ENCODE measurements at regions not wholly inside any gene's neighbourhood (a gene's known extent, or its start where the extent isn't known, plus 50 kb on each side); places are given as distances from the start of the nearest gene placed in this dataset.

DNA sequence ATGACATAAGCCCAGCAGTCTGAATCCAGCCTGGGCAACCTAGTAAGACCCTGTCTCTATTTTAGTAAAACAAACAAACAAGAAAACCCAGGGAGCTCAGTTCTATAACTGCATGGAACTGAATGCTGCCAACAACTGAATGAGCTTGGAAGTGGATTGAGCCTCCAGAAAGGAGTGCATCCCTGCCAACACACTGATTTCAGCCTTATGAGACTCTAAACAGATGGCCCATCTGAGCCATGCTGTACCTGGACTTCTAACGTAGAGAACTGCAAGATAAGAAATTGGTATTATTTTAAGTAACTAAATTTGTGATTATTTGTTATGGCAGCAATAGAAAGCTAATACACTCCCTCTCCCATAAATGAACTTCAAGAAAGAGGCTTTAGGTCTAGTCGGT is 150.4 kb upstream of the RAI14 start:
- DNase-seq: peak in 1 of 14 donors; percentile 67

DNA sequence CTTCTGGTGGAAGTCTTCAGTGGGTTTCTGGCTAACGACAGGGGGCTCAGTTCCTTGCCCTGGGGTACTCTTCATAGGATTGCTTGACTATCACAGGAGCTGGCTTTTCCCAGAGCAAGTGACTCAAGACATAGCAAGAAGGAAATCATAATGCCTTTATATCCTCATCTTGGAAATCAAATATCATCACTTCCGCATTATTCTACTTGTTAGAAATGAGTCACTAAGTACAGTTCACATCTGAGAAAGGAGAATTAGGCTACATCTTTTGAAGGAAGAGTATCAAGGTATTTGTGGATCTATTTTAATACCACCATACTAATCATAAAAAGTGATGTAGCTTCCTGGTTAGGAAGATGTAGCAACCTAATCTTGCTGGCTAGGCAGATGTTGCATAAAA is 148.2 kb upstream of the RAI14 start:
- DNase-seq: no peak

DNA sequence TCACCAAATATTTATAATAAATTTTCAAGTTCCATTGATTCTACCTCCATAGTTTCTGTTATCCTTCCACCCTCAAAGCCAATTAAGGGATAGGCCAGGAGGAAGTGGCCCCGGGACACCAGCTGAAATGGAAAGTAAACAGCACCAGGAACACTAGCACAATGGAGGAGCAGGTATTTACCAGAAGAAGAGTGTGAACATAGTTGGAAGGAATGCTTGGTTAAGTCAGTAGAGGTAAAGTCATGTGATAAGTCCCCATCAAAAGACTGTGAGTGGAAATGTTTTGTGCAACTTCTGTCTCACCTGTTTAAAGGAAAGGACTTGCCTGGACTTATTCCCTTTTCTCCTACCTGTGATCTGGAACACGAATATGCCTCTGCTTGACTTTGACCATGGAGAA is 146.7 kb upstream of the RAI14 start:
- no peak for DNase-seq

DNA sequence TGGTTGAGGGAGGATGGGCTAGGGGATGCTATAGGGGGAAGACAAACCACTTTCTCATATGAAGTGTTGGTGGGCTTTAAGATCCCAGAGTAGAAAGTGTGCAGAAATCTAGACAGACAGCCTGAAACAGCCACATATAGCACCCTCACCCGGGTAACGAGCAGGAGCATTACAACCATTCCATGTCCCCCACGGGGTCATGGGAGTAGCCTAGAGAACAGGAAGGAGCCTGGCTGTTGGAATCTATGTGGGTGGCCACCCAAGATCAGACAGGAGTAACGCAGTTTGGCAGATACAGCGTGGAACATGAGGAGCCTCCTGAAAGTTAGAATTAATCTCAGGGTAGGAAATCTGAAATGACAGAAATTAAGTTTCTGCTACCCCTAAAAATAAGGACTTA is 146.1 kb upstream of the RAI14 start:
- no peak for DNase-seq

DNA sequence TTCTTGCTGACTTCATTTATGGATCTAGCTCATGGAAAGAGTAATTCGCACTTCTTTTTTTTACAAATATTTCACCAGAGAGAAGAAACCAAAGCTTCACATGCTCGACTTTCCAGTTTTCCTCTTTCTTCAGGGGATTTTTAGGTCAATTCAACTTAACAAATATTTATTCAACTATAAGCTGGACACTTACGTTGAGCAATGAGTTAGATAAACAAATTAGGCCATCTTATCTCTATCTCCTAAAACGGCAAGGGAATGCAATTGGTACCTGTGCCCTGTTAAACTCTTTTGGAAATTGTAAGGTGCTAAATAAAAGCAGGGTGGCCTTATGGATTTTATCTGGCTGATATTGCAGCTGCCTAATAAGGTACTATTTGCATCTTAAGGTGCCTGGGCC is 145.1 kb upstream of the RAI14 start:
- DNase-seq: no peak

DNA sequence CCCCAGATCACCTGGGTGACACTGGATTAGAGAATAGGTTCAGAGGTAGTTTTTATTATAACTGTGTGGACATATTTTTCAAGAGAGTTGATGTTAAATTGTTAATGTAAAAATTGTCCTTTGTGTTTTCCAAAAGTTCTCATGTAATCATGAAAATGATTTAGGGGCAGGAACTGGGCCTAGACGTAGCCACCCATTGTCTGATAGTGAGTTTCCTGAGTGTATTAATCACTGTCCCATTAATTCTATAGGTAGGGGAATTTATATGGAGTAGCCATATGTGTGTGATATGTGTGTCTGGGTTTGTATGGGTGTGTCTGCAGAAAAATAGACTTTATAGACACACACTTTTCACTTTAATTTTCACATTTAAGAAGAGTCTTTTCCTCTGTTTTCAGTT is 144.6 kb upstream of the RAI14 start:
- DNase-seq: no peak

DNA sequence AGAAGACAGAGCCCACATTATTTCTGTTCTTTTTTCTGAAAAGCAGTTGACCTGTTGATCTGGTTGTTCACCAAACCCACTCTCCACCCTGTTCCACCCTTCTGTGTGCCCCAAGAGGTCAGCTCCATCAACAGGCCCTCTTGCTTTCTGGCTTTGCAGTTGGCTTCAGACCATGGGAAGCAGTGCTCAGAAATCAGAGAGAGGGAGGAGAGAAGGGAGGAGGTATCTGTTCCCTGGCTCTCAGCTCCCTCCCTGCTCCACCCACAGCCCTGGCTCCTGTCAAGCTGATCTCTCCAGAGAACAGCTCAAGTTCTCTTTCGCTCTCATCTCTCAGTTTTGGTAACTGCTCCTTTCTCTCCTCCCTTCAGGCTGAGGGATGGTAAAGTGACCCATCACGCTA is 144.2 kb upstream of the RAI14 start:
- DNase-seq: no peak

DNA sequence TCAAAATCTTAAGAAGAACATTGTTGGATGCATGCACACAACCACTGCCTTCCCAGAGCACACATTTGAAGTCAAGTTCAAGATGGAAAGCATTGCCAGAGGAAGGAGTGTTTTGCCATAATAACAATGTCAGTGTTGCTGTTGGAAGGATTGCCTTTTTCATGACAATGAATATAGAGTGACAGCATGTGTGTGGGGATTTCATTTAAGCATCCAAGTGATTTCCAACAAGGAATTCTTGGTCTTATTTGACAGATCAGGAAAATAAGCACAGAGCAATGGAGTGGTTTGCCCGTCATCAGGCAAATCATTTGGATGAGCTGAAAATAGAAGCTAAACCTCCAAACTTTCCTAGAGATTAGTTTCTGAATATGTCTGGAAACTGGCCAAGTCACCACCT is 140.0 kb upstream of the RAI14 start:
- no peak for DNase-seq

DNA sequence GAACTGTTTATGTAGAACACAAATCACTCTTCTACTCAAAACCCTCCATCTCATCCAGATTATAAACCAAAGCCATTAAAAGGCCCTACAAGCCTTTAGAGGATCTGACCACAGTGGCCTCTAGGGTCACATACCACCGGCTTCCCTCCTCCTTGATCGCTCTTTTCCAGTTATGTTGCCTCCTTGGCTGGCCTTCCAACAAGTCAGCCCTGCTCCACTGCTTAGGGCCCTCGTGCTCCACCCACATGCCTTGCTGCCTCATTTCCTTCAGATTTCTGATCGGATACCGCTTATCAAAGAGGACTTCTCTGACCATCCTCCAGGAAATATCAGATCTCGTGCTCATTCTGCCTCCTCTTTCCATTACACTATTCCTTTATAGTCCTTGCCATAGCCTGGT is 139.4 kb upstream of the RAI14 start:
- no peak for DNase-seq

DNA sequence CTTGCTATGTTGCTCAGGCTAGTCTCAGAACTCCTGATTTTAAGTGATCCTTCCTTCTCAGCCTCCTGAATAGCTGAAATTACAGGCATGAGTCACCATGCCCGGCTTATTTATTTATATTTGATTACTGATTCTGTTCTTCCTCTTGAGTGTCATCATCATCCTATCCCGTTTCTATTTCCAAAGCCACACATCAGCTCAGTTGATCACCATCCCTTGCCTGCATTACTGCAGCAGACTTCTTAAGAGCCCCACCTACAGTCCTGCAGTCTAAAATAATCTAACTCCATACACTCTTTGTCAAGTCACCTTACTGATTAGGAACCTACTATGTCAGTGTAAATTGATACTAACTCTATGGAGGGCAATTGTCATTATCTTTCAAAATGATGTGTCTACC is 138.9 kb upstream of the RAI14 start:
- DNase-seq: no peak

DNA sequence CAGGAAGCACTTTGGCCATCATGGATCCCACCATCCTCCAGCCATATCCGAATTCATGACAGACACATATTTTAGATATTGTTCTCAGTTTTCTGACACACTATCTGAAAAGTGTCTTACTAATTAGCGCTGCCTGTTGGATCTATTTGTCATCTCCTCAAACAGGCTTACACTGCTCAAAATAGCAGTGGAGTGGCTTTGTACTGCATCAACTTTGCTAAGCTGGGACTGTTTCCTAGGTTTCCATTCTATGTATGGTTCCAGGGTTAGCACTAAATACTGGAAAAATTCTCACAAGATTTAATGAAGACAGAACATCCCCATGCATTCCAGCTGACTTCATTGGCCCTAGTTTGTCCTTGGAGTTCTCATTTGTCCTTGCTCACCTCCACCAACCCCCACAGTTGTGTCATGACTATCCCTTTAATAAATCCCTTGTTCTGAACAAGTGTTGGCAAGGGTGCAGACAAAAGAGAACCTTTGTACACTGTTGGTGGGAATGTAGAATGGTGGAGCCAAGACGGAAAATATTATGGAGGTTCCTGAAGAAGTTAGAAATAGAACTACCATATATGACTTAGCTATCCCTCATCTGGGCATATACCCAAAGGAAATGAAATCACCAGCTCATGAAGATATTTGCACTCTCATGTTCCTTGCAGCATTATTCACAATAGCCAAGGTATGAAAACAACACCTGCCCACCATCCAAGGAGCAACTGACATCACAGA is 136.5 kb upstream of the RAI14 start:
- no peak for DNase-seq

DNA sequence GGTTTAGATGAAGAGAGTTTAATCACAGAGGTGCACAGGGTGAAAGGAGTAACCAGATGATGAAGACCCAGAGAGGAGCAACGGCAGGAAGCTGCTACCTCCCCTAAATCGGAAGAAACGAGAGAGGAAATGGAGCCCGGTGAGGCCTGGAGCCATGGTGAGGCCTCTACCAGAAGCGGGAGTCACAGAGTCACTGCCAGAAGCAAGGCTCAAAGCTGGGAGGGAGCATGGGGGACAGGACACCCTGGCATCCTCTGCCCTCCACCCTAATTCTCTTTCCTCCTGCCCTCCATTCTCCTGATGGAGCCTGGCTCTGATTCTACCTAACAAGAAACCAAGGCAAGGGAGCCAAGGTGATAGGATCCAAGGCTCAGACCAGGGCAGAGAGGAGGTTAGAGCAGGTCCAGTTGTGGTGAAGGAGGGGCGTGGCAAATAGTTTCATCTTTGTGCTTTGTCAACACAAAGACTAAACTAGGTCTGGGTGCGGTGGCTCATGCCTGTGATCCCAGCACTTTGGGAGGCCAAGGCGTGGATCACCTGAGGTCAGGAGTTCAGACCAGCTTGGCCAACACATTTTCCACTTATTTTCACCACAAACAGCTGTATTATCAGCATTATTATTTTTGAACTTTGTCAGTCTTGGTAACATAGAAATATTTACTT is 134.4 kb upstream of the RAI14 start:
- DNase-seq: no peak

DNA sequence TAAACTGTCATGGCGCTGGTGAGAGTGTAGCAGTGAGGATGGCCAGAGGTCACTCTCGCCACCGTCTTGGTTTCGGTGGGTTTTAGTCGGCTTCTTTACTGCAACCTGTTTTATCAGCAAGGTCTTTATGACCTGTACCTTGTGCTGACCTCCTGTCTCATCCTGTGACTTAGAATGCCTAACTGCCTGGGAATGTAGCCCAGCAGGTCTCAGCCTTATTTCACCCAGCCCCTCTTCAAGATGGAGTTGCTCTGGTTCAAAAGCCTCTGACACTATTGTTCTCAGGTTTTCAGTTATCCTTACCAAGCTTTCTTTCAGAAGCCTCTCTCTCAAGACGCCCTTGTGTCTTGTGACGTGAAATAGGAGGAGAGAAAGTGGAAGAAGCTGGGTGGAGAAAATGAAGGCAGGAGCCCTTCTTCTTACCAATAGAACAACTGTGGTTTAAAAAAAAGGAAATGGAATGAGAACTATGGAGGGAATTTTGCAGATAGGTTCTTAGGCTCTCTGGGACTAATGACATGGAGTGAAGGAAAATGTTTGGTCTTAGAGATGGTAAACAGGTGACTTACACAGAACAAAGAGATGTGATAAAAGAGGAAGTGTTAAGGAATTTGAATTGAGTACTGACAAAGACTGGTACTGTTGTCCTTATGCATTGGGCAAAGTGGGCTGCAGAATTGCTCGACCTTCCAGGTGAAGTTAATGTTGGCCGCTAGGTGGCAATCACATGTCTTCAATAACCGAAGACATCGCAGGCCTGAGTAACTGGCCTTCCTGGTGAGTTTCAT is 133.3 kb upstream of the RAI14 start:
- peak in 10 of 14 donors; percentile 2 to 58 (median 33) for DNase-seq

DNA sequence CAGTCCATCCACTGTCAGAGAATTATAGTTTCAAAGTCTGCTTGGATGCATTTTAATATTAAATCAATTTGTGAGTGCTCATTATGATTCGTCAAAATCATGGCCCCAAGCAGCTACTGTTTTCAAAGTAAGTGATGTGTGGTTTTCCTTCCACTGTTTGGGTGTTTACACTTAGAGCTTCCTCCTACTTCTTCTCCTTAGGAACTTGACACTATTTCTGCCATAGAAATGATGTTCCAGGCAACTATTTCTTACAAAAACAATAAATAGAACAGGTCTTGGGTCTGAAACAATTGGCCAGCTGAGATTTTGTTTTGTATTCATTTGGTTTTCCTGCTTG is 132.8 kb upstream of the RAI14 start:
- DNase-seq: peak in 1 of 14 donors; percentile 38

DNA sequence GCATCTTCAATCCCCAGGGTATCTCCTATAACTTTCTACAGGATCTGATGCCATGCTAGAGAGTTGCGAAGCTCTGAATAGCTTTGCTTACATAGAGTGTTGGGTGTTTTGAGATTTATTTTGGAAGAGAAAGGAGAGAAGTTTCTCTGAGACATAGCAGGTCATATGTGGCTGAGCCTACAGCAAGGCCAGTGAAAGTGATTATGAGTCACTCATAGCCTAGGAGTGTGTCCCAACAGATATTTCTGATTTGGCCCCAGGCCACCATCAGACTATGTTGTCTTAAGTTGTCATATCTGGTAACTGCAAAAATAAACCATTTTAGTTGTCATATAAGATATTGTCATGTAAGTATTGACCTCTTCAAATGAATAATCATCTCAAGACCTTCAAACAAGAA is 132.0 kb upstream of the RAI14 start:
- no peak for DNase-seq

DNA sequence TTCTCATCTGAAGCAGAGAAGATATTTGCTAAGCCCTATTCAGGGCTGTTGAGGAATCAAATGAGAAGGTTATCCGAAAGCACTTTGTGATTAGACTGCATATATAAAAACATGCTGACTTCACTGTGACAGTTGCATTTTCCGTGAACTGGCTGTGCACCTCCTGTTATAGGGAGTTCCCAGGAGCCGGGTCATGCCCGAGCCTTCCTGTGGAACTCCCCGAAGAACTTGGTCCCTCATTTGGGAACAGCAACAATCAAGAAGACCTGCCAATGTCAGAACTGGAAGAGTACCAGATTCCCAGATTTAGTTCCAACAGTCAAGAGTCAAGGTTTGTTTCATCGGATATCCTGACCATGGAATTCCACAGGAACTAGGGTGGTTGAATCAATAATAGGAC is 130.4 kb upstream of the RAI14 start:
- no peak for DNase-seq

DNA sequence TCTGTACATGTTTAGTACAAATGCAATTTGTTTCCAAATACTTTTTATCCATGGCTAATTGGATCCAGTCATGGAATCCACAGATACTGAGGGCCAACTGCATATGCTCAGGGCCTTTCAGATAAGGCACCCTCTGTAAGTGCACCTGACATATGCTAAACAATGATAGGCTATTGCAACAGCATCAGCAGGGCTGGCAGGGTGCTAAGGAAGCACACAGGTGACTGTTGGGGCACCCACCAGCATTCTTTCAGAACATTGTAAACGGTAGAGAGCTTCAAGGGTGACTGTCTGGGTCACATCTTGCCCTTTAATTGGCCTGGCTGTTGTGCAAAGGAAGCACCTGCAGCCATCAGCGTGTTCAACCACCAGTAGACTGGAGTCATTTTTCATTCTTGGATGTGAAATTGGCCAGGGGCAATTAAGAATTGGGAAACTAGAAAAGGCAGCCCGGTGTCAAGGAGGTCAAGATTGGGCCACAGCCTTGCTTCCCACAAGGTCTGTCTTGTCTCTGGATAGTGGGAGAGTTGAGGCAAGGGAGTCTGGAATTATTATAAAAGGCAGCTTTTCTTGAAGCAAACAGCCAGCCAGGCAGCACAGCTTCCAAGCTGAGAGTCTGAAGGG is 129.3 kb upstream of the RAI14 start:
- DNase-seq: no peak

DNA sequence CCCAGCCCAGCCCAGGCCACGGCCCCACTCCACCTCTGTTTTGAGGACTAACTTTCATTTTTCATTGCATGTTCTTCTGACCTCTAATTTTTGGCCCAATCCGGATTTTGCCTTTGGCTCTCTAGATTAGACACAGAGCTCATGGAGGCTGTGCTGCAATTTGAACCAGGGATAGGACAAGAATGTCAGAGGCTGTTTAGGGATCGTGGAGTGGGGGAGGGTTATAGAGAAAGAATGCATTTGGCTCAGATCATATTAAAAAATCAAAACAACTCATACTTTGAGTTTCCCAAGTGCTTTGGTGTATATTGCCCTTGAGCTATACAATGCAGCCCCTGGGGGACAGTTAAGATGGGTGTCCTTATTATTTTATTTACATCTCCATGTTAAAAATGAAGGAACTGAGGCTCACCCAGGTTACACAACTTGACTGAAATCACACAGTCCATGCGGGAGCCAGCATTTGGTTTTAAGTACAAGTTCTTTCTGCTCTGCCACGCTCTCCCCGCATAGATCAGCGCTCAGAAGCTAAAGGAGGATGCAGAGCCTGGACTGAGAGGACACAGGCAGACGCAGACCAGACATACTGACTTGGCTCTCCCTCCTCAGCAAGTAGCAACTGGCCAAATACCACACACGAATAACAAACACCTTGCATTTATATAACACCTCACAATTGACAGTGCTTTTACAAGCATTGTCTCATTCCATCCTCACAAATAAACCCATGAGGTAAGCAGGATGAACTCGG is 126.4 kb upstream of the RAI14 start:
- no peak for DNase-seq

DNA sequence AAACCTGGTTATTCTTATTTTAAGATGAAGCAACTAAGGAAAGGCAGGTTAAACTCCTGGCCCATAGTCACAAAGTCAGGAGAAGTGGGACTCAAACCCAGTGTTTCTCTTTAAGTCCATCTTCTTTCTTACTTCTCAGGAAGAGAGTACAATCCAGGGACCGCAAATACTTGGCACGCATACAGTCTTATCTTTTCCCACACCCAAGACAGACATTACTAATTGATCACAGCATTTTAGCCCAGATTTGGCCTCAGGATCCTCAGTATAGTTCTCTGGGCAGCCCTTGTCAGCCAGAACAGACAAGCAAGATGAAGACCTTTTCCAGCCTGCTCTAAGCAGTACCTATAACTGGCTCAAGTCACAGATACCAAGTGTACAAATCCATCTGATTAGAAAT is 125.5 kb upstream of the RAI14 start:
- no peak for DNase-seq

DNA sequence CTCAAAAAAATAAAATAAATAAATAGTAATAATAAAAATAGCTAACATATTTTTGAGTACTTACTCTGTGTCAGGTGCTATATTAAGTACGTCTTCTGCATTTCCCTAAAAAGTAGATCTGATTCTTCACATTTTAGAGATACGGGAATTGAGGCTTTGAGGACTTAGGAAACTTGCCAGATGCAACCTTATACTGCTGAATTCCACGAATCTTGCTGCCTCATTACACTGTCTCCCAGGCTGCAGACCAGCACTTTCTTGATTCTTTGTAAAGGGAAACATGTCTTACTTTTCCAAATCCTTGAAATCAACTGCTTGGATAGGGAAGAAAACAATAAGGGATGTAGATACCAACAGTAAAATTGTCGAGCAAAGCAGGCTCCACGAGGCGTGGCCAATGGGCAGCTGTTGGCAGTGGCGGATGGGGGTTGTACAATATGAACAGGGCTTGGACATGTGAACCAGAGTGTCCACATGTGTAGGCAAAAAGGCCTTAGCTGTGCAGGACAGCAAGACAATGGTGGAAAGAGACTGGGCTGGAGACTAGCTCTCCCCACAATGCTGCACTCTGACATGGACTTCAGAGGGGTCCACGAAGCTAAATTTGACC is 124.3 kb upstream of the RAI14 start:
- DNase-seq: no peak

DNA sequence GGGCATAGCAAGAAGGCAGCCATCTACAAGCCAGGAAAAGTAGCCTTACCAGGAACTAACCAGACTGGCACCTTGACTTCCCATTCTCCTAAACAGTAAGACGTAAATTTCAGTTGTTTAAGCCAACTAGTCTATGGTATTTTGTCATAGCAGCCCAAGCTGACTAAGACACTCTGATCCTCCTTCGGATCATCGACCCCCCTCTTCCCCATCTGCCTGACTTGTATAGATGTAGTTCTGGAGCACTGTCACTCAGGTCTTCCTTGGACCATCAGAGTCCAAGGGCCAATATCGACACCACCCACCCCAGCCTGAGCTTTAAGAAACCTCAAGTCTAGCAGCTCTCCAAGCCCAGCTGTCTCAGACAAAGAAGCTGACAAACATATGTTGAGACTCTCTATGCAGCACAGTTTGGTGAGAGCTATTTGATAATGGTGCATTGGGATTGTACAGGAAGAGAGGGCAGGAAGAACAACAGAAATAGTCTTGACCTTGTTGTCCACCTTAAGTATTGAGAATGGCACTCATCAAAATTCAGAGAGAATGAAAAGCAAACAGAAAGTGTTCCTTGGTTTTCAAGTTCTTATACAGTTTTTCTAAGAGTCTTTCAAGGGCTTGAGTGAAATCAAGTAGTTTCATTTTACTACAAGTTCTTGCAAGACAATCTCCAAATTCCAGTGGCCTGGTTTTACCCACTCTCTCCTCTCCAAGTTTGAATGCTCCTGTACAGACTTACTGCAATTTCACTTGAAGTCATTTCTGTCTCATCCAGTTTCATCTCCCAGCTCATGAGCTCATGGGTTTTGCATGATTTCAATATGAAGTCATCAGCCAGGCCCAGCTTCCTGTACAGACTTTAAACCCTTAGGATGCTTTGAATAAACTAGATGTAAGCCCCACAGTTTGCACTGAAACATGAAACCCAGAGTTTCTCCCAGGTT is 122.3 kb upstream of the RAI14 start:
- no peak for DNase-seq

Data from C1 segment of cervical spinal cord (tissue), 14 donors.